Breast epithelium (tissue), 3 donors: ENCODE measurements at regions not wholly inside any gene's neighbourhood (a gene's known extent, or its start where the extent isn't known, plus 50 kb on each side); places are given as distances from the start of the nearest gene placed in this dataset.

Experiments used
- CTCF ChIP-seq, 3 donors: fragments of 450-650 bp; IDR thresholded peaks; one replicate each; pipeline ENCODE4 v1.5.1; 2016 to 2017; ENCODE audit warnings: antibody characterized with exemption in 3 of 3, mild to moderate bottlenecking in 3 of 3, moderate library complexity in 3 of 3
- POLR2A ChIP-seq: fragments of 450-650 bp; IDR thresholded peaks from one replicate; pipeline ENCODE4 v1.6.1; 2016; ENCODE audit warnings: antibody characterized with exemption, mild to moderate bottlenecking, moderate library complexity

GRCh38 chr3:94564247-94564646 is 501.4 kb downstream of the NSUN3 start:
- no peak for TF ChIP-seq POLR2A
- no peak for TF ChIP-seq CTCF (IDR thresholded peaks at IDR 0.05)
